ENCODE measurements at regions not wholly inside any gene's neighbourhood (a gene's known extent, or its start where the extent isn't known, plus 50 kb on each side); places are given as distances from the start of the nearest gene placed in this dataset.
"Not testable (repeated sequence)": the region's sequence is repeated elsewhere in the genome, so short reads cannot be mapped to it uniquely, and the experiment has no call there.

DNA sequence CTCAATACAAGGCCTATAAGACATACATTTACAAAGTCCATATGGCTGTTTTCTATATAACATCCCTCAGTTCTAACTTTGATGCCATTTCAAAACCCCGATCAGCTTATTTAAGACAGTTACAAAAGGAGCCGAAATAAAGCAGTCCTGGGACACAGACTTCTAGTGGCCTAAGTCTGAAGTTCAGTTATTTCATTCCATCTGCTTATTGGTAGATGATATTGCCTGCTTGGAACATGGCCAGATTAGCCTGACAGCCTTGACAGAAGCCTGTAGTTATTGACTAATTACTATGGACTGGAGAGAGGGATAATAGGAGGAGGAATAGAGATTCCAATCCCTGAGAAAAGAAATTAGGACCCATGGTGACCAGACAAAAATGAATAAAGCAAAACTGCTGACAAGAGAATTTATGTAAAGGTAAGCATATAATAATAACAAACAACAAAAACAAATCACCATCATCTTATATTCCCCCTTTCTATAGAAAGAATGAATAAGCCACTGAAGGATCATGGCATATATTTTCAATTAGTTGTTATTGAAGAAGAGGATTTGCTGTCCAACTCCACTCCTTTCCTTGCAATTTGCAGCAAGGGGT lies 206.3 kb upstream of the TOM1L1 start:
- Mint-ChIP-seq H3K4me3 (no peak overlapping the region), H3K9me3 (no peaks in the 10 kb centered on the region), H3K27ac (no peak overlapping the region), H3K27me3 (no peaks in the 10 kb centered on the region), H3K36me3 (no peaks in the 10 kb centered on the region), H3K4me1 (no peaks in the 10 kb centered on the region)
- DNase-seq (no peak), ATAC-seq (ENCODE audit: low read depth) (no peak)
- POLR2A ChIA-PET, result no interaction called here

DNA sequence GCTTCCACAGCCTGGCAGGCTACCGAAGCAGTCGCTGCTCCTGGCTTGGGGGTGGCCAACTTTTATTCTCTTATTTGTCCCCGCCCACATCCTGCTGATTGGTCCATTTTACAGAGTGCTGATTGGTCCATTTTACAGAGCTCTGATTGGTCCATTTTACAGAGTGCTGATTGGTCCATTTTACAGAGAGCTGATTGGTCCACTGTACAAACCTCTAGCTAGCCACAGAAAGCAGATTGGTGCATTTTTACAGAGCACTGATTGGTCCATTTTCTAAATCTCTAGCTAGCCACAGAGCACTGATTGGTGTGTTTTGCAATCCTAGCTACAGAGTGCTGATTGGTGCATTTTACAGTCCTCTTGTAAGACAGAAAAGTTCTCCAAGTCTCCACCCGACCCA lies 187.9 kb upstream of the TOM1L1 start:
- H3K4me1 Mint-ChIP-seq; H3K4me3 Mint-ChIP-seq; H3K9me3 Mint-ChIP-seq; H3K36me3 Mint-ChIP-seq; H3K27ac Mint-ChIP-seq; H3K27me3 Mint-ChIP-seq; DNase-seq; POLR2A ChIA-PET; ATAC-seq (ENCODE audit: low read depth): not testable (repeated sequence)

DNA sequence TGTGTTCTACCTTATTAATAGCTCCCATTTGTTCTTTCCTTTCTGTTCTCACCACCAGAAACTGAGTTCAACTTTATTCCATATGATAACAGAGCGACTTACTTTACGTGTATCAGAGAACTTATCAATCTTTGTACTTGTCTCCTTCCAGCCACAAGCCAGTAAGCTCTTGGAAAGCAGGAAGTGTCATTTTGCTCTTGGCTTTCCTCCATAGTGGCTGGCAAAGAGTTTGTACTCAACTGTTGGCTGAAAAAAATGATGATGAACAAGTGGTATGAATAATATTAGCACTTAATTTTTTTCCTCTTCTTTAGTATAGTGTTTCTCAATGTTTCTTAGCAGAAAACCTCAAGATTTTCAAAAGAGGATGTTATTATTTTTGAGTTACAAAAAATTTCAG lies 182.4 kb upstream of the TOM1L1 start:
- H3K27ac Mint-ChIP-seq, result no peak overlapping the region
- no peaks in the 10 kb centered on the region for H3K36me3 Mint-ChIP-seq
- no peaks in the 10 kb centered on the region for H3K27me3 Mint-ChIP-seq
- POLR2A ChIA-PET, result no interaction called here
- peaks cover 5% of the 10 kb centered on the region for H3K9me3 Mint-ChIP-seq
- DNase-seq, result no peak
- ATAC-seq (ENCODE audit: low read depth), result no peak
- no peak overlapping the region for H3K4me3 Mint-ChIP-seq
- H3K4me1 Mint-ChIP-seq, result no peaks in the 10 kb centered on the region

DNA sequence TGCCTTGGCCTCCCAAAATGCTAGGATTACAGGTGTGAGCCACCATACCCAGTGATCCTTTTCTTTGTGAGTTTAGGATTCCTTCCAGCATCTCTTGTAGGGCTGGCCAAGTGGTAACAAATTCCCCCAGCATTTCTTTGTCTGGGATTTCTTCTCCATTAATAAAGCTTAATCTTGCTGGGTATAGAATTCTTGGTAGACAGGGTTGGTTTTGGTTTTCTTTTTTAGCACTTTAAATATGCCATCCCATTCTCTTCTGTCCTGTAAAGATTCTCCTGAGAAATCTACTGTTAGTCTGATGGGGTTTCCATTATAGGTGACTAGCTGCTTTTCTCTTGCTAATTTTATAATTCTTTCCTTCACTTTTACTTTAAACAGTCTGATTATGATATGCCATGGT lies 173.0 kb upstream of the TOM1L1 start:
- no peaks in the 10 kb centered on the region for H3K36me3 Mint-ChIP-seq
- H3K9me3 Mint-ChIP-seq, result peaks cover 20% of the 10 kb centered on the region
- DNase-seq (no peak), ATAC-seq (ENCODE audit: low read depth) (no peak)
- no peaks in the 10 kb centered on the region for H3K27me3 Mint-ChIP-seq
- POLR2A ChIA-PET, result no interaction called here
- H3K4me3 Mint-ChIP-seq, result no peak overlapping the region
- H3K27ac Mint-ChIP-seq, result no peak overlapping the region
- H3K4me1 Mint-ChIP-seq, result no peaks in the 10 kb centered on the region

- H3K27ac Mint-ChIP-seq, result no peak overlapping the region
- H3K4me3 Mint-ChIP-seq, result no peak overlapping the region
- ATAC-seq (ENCODE audit: low read depth) (no peak), DNase-seq (no peak)
- no peaks in the 10 kb centered on the region for H3K36me3 Mint-ChIP-seq
- POLR2A ChIA-PET, result no interaction called here
- no peaks in the 10 kb centered on the region for H3K27me3 Mint-ChIP-seq
- peaks cover 6% of the 10 kb centered on the region for H3K9me3 Mint-ChIP-seq
- H3K4me1 Mint-ChIP-seq, result peaks cover 3% of the 10 kb centered on the region
These were observed 164.1 kb upstream of the TOM1L1 start for GRCh38 chr17:54736573-54736972.

- DNase-seq, result no peak
- POLR2A ChIA-PET, result no interaction called here
These were observed 162.2 kb upstream of the TOM1L1 start for GRCh38 chr17:54738496-54738895.

GRCh38 chr17:54744750-54745149 lies 155.9 kb upstream of the TOM1L1 start:
- Mint-ChIP-seq H3K4me3 (no peak overlapping the region), H3K27me3 (no peaks in the 10 kb centered on the region), H3K36me3 (peaks cover 1% of the 10 kb centered on the region), H3K27ac (no peak overlapping the region), H3K9me3 (peaks cover 7% of the 10 kb centered on the region), H3K4me1 (no peaks in the 10 kb centered on the region)
- no peak for DNase-seq
- ATAC-seq (ENCODE audit: low read depth), result no peak
- POLR2A ChIA-PET, result no interaction called here

More at GRCh38 chr17:54738496-54738895, 162.2 kb upstream of the TOM1L1 start:
- no peak for ATAC-seq (ENCODE audit: low read depth)
- H3K36me3 Mint-ChIP-seq, result no peaks in the 10 kb centered on the region
- no peaks in the 10 kb centered on the region for H3K27me3 Mint-ChIP-seq
- peaks cover 3% of the 10 kb centered on the region for H3K4me1 Mint-ChIP-seq
- no peak overlapping the region for H3K4me3 Mint-ChIP-seq
- peaks cover 3% of the 10 kb centered on the region for H3K9me3 Mint-ChIP-seq
- H3K27ac Mint-ChIP-seq, result no peak overlapping the region

GRCh38 chr17:54745239-54745638 lies 155.4 kb upstream of the TOM1L1 start:
- H3K27me3 Mint-ChIP-seq, result no peaks in the 10 kb centered on the region
- DNase-seq (no peak), ATAC-seq (ENCODE audit: low read depth) (no peak)
- H3K36me3 Mint-ChIP-seq, result peaks cover 1% of the 10 kb centered on the region
- H3K4me3 Mint-ChIP-seq, result no peak overlapping the region
- no peaks in the 10 kb centered on the region for H3K4me1 Mint-ChIP-seq
- peaks cover 7% of the 10 kb centered on the region for H3K9me3 Mint-ChIP-seq
- no peak overlapping the region for H3K27ac Mint-ChIP-seq
- POLR2A ChIA-PET, result no interaction called here

GRCh38 chr17:54745862-54746261 lies 154.8 kb upstream of the TOM1L1 start:
- no peak for DNase-seq
- Mint-ChIP-seq H3K4me3 (no peak overlapping the region), H3K9me3 (peaks cover 7% of the 10 kb centered on the region), H3K36me3 (peaks cover 1% of the 10 kb centered on the region), H3K4me1 (no peaks in the 10 kb centered on the region), H3K27me3 (no peaks in the 10 kb centered on the region), H3K27ac (no peak overlapping the region)
- POLR2A ChIA-PET, result no interaction called here
- no peak for ATAC-seq (ENCODE audit: low read depth)

- ATAC-seq (ENCODE audit: low read depth), result no peak
These were observed 151.5 kb upstream of the TOM1L1 start for GRCh38 chr17:54749157-54749556.

GRCh38 chr17:54754560-54754959 lies 146.1 kb upstream of the TOM1L1 start:
- Mint-ChIP-seq H3K9me3 (no peaks in the 10 kb centered on the region), H3K4me1 (no peaks in the 10 kb centered on the region)
- DNase-seq, result no peak

More at GRCh38 chr17:54749157-54749556, 151.5 kb upstream of the TOM1L1 start:
- Mint-ChIP-seq H3K27ac (no peak overlapping the region), H3K36me3 (peaks cover 1% of the 10 kb centered on the region), H3K4me3 (no peak overlapping the region), H3K9me3 (peaks cover 5% of the 10 kb centered on the region), H3K4me1 (no peaks in the 10 kb centered on the region), H3K27me3 (no peaks in the 10 kb centered on the region)
- POLR2A ChIA-PET, result no interaction called here
- DNase-seq, result no peak

DNA sequence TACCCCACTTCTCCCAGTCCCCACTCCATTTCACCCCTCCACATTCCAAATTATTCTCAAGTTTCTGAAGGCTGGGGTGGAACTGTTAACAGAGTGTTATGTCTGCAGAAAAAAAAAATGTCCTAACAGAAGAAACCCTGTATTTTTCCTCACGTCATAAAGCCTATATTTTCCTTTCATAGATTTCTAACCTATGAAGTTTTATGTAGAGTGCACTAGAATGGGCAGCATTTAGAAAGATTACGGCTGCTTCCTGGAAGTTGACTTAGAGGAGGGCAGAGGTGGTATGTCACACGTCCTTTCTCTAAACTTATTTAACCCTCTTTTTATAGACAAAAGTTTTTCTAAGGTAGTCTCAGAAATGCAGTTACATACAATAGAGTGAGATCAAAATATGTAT lies 139.8 kb upstream of the TOM1L1 start:
- DNase-seq (no peak), ATAC-seq (ENCODE audit: low read depth) (no peak)
- POLR2A ChIA-PET, result no interaction called here
- no peaks in the 10 kb centered on the region for H3K36me3 Mint-ChIP-seq
- no peak overlapping the region for H3K4me3 Mint-ChIP-seq
- no peaks in the 10 kb centered on the region for H3K4me1 Mint-ChIP-seq
- H3K27ac Mint-ChIP-seq, result no peak overlapping the region
- H3K9me3 Mint-ChIP-seq, result no peaks in the 10 kb centered on the region
- no peaks in the 10 kb centered on the region for H3K27me3 Mint-ChIP-seq

More at GRCh38 chr17:54754560-54754959, 146.1 kb upstream of the TOM1L1 start:
- Mint-ChIP-seq H3K4me3 (no peak overlapping the region), H3K27me3 (no peaks in the 10 kb centered on the region), H3K27ac (no peak overlapping the region), H3K36me3 (no peaks in the 10 kb centered on the region)
- POLR2A ChIA-PET, result no interaction called here
- no peak for ATAC-seq (ENCODE audit: low read depth)

DNA sequence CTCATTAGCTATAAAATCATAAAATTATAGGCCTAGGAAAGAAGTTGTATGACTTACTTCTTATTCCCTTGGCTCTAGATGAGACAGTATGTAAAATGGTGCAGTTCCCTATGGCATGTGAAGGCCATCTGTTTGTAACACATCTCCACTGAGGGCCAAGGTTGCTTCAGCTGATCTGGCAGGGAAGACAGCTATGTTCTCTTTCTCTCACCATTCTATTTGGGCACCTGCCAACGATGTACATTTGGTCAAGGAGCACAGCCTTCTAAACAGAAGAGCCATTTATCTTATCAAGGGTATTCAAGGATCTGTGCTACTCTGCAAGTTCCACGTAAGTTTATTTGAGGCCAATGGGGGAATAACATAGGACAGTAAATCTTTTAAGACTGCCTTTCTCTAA lies 129.8 kb upstream of the TOM1L1 start:
- Mint-ChIP-seq H3K4me1 (no peaks in the 10 kb centered on the region), H3K4me3 (no peak overlapping the region), H3K27ac (no peak overlapping the region), H3K9me3 (peaks cover 2% of the 10 kb centered on the region), H3K27me3 (peaks cover 2% of the 10 kb centered on the region), H3K36me3 (no peaks in the 10 kb centered on the region)
- POLR2A ChIA-PET, result no interaction called here
- ATAC-seq (ENCODE audit: low read depth) (no peak), DNase-seq (no peak)

DNA sequence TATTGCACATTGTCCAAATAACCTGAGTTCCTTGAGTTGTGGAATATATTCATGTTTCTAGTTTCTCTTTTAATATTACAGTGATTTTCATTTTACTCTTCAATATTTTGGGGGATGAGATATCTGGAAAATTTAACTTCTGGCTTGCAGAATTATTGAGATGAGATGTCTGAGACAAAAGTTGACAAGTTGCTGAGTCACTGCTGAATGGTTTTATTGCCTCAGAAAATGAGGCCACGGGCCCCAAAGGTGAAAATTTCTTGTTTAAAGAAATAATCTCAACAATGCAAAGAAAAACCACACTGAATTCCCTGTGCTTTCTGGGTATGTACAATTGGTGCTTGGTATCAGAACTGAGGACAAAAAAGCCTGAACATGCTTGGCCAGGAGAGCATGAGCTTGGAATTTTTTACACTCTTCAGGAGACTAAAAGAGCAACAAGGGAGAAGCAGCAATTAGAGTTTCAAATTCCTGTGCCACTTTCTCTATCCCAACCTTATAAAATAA lies 129.2 kb upstream of the TOM1L1 start:
- Mint-ChIP-seq H3K27me3 (peaks cover 2% of the 10 kb centered on the region), H3K36me3 (no peaks in the 10 kb centered on the region), H3K4me1 (no peaks in the 10 kb centered on the region), H3K27ac (no peak overlapping the region), H3K4me3 (no peak overlapping the region), H3K9me3 (peaks cover 2% of the 10 kb centered on the region)
- no peak for DNase-seq
- ATAC-seq (ENCODE audit: low read depth), result no peak
- POLR2A ChIA-PET, result no interaction called here

DNA sequence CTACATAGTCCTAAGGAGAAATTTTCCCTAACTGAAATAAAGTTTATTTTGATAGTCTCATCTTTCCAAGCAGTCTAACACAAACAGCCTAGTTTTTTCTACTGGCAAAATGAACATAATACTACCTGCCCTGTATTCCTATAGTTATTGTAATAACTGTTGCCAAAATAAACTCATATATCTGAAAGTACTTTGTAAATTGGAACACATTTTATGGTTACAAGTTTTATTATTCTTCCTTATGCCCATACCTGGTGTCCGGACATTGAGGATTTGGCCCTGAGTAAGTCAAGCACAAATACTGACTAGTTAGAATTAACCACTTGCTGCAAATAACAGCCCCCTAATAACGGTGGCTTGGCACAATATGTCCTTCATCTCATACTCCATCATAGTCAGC lies 120.4 kb upstream of the TOM1L1 start:
- no peaks in the 10 kb centered on the region for H3K9me3 Mint-ChIP-seq
- H3K27me3 Mint-ChIP-seq, result no peaks in the 10 kb centered on the region
- H3K36me3 Mint-ChIP-seq, result no peaks in the 10 kb centered on the region
- DNase-seq (no peak), ATAC-seq (ENCODE audit: low read depth) (no peak)
- POLR2A ChIA-PET, result no interaction called here
- H3K4me3 Mint-ChIP-seq, result no peak overlapping the region
- no peaks in the 10 kb centered on the region for H3K4me1 Mint-ChIP-seq
- no peak overlapping the region for H3K27ac Mint-ChIP-seq

All from activated naive CD8-positive, alpha-beta T cell treated with anti-CD3 and anti-CD28 coated beads, Interleukin-2, amount 10 ng/mL, durations not matched to agents 7 days and 5 days (primary cell).